CD14-positive monocyte (primary cell): ENCODE measurements at regions not wholly inside any gene's neighbourhood (a gene's known extent, or its start where the extent isn't known, plus 50 kb on each side); places are given as distances from the start of the nearest gene placed in this dataset.

ENCODE experiments used
- DNase-seq, 3 donors: peaks; one replicate each; pipeline ENCODE4 v3.0.0-alpha.2; 2011 to 2022
- H2AFZ ChIP-seq: 2 replicates; pipeline ENCODE4 v1.6.0; 2012; ENCODE audit warnings: mild to moderate bottlenecking, low read depth, low read length, inconsistent platforms; ENCODE audit not compliant: insufficient read depth, poor library complexity, severe bottlenecking
- H3K27ac ChIP-seq, 2 donors: 1 replicate in 1 of 2; 2 replicates in 1 of 2; pipeline ENCODE4 v1.5.1; 2012 to 2013; ENCODE audit warnings: low read length in 2 of 2, control low read depth in 1 of 2, inconsistent platforms in 1 of 2, low read depth in 1 of 2, mild to moderate bottlenecking in 1 of 2
- H3K27me3 ChIP-seq, 2 donors: one replicate each; pipeline versions ENCODE4 v1.6.0 to v1.6.1; 2011 to 2013; ENCODE audit warnings: low read length in 2 of 2; ENCODE audit not compliant: control insufficient read depth in 2 of 2, insufficient read depth in 2 of 2
- H3K36me3 ChIP-seq, 2 donors: replicated peaks in 1 of 2; 1 replicate in 1 of 2; 2 replicates in 1 of 2; pipeline versions ENCODE4 v1.5.1 to v1.6.1; 2012 to 2013; ENCODE audit warnings: low read length in 2 of 2, control low read depth in 1 of 2, inconsistent platforms in 1 of 2, mild to moderate bottlenecking in 1 of 2; ENCODE audit not compliant: insufficient read depth in 2 of 2, control insufficient read depth in 1 of 2
- H3K4me1 ChIP-seq, 2 donors: 1 replicate in 1 of 2; 2 replicates in 1 of 2; pipeline versions ENCODE4 v1.5.1 to v1.6.1; 2012 to 2013; ENCODE audit warnings: low read length in 2 of 2, control low read depth in 1 of 2, inconsistent platforms in 1 of 2, mild to moderate bottlenecking in 1 of 2, moderate library complexity in 1 of 2; ENCODE audit not compliant: insufficient read depth in 2 of 2, control insufficient read depth in 1 of 2
- H3K4me2 ChIP-seq: replicated peaks from 2 replicates; pipeline ENCODE3; 2012; ENCODE audit warnings: low read length, moderate library complexity, mild to moderate bottlenecking; ENCODE audit not compliant: poor library complexity, severe bottlenecking; ENCODE audit errors: extremely low read depth
- H3K4me3 ChIP-seq, 3 experiments: fragments of 200-600 bp in 1 of 3; sonication (generic) in 1 of 3; replicated peaks in 1 of 3; 1 replicate in 2 of 3; 2 replicates in 1 of 3; pipeline ENCODE4 v1.5.1; 2011 to 2013; ENCODE audit warnings: low read length in 3 of 3, mild to moderate bottlenecking in 3 of 3, control low read depth in 2 of 3, low read depth in 2 of 3, inconsistent platforms in 1 of 3, moderate library complexity in 1 of 3
- H3K79me2 ChIP-seq: 2 replicates; pipeline ENCODE4 v1.6.0; 2012; ENCODE audit warnings: mild to moderate bottlenecking, control low read depth, inconsistent platforms, low read length, moderate library complexity; ENCODE audit not compliant: insufficient read depth
- H3K9ac ChIP-seq: 2 replicates; pipeline ENCODE4 v1.6.0; 2017; ENCODE audit warnings: low read length, mild to moderate bottlenecking; ENCODE audit not compliant: insufficient read depth, poor library complexity, severe bottlenecking
- H3K9me3 ChIP-seq, 2 donors: replicated peaks in 1 of 2; 1 replicate in 1 of 2; 2 replicates in 1 of 2; pipeline versions ENCODE4 v1.5.1 to v1.6.1; 2012 to 2013; ENCODE audit warnings: low read length in 2 of 2, control low read depth in 1 of 2; ENCODE audit not compliant: control insufficient read depth in 1 of 2, insufficient read depth in 1 of 2
- H4K20me1 ChIP-seq: 2 replicates; pipeline ENCODE4 v1.6.0; 2012; ENCODE audit warnings: mild to moderate bottlenecking, low read length, control low read depth, moderate library complexity; ENCODE audit not compliant: insufficient read depth
- H3K27ac Mint-ChIP-seq, 7 donors: one replicate each; pipeline ENCODE4 v1.8.0; 2020; ENCODE audit warnings: mild to moderate bottlenecking in 7 of 7, mixed read lengths in 7 of 7, moderate library complexity in 6 of 7, inconsistent platforms in 2 of 7
- H3K27me3 Mint-ChIP-seq, 3 donors: one replicate each; pipeline ENCODE4 v1.8.0; 2021 to 2022; ENCODE audit warnings: low read depth in 3 of 3, mild to moderate bottlenecking in 3 of 3, mixed read lengths in 3 of 3, moderate library complexity in 3 of 3, inconsistent platforms in 1 of 3
- H3K36me3 Mint-ChIP-seq, 2 donors: one replicate each; pipeline ENCODE4 v1.8.0; 2020; ENCODE audit warnings: mixed read lengths in 2 of 2, inconsistent platforms in 1 of 2, mild to moderate bottlenecking in 1 of 2
- H3K4me1 Mint-ChIP-seq: one replicate; pipeline ENCODE4 v1.8.0; 2020; ENCODE audit warnings: mild to moderate bottlenecking, mixed read lengths
- H3K4me3 Mint-ChIP-seq, 2 donors: one replicate each; pipeline ENCODE4 v1.8.0; 2020; ENCODE audit warnings: mild to moderate bottlenecking in 2 of 2, mixed read lengths in 2 of 2, moderate library complexity in 1 of 2
- H3K9me3 Mint-ChIP-seq, 7 donors: one replicate each; pipeline ENCODE4 v1.8.0; 2020 to 2022; ENCODE audit warnings: mixed read lengths in 7 of 7, mild to moderate bottlenecking in 6 of 7, moderate library complexity in 6 of 7, inconsistent platforms in 2 of 7
- WGBS: methylation state at CpG from one replicate; pipeline ENCODE4 v1.1.5; 2013; ENCODE audit warnings: missing lambda C conversion rate; ENCODE audit not compliant: insufficient coverage; 5-methylcytosine and 5-hydroxymethylcytosine counted together
- intact Hi-C, 2 donors: fragments of 100-400 bp; cut with micrococcal nuclease; formaldehyde crosslinking; loops; one replicate each; pipeline versions ENCODE4 v1.15.0 to v1.15.1; 2023
- TF ChIP-seq, protein P1 (sequence below): fragments of 200-600 bp; IDR thresholded peaks from one replicate; pipeline ENCODE4 v1.8.0; 2022; ENCODE audit warnings: antibody characterized with exemption, mild to moderate bottlenecking

DNA sequence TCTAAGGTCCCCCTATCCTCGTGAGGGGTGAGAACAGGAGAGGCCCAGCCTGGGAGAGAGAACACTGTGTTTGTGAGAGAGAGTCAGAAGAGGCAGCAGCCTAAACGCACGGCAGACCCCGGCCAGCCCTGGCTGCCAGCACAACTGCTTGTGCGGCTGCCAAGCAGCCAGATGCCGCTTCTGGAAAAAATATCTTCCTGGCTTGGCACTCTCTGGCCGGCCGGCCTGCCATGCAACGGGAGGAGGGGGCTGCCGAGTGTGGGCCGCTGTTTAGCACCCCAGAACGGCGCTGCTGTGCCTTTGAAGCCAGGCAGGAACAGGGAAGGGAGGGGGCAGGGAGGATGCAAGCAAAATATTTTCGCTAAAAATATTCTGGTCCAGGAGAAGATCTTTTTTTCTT lies 105.0 kb downstream of the FGF18 start:
- intact Hi-C loops: no loop called here
- Mint-ChIP-seq H3K36me3 (no peaks in the 10 kb centered on the region), H3K27me3 (peaks cover under 1 to 4% (median 4%) of the 10 kb centered on the region in 3 donors), H3K9me3 (no peaks in the 10 kb centered on the region), H3K27ac (peak overlapping the region in 1 of 7 donors; percentile 8), H3K4me1 (no peaks in the 10 kb centered on the region), H3K4me3 (no peak overlapping the region)
- H4K20me1 ChIP-seq: no peaks in the 10 kb centered on the region
- 85% methylated on average over 8 of the region's 14 CpGs for WGBS
- H2AFZ ChIP-seq: no peak overlapping the region
- no peaks in the 10 kb centered on the region for H3K27me3 ChIP-seq
- H3K4me1 ChIP-seq: no peaks in the 10 kb centered on the region
- no peak overlapping the region for H3K27ac ChIP-seq
- DNase-seq: no peak
- H3K9ac ChIP-seq: no peak overlapping the region
- H3K9me3 ChIP-seq: no peaks in the 10 kb centered on the region
- H3K79me2 ChIP-seq: no peaks in the 10 kb centered on the region
- H3K4me2 ChIP-seq: no peak overlapping the region
- H3K4me3 ChIP-seq: no peak overlapping the region
- TF ChIP-seq, protein P1, sequence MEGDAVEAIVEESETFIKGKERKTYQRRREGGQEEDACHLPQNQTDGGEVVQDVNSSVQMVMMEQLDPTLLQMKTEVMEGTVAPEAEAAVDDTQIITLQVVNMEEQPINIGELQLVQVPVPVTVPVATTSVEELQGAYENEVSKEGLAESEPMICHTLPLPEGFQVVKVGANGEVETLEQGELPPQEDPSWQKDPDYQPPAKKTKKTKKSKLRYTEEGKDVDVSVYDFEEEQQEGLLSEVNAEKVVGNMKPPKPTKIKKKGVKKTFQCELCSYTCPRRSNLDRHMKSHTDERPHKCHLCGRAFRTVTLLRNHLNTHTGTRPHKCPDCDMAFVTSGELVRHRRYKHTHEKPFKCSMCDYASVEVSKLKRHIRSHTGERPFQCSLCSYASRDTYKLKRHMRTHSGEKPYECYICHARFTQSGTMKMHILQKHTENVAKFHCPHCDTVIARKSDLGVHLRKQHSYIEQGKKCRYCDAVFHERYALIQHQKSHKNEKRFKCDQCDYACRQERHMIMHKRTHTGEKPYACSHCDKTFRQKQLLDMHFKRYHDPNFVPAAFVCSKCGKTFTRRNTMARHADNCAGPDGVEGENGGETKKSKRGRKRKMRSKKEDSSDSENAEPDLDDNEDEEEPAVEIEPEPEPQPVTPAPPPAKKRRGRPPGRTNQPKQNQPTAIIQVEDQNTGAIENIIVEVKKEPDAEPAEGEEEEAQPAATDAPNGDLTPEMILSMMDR: no peak
- H3K36me3 ChIP-seq: no peaks in the 10 kb centered on the region

DNA sequence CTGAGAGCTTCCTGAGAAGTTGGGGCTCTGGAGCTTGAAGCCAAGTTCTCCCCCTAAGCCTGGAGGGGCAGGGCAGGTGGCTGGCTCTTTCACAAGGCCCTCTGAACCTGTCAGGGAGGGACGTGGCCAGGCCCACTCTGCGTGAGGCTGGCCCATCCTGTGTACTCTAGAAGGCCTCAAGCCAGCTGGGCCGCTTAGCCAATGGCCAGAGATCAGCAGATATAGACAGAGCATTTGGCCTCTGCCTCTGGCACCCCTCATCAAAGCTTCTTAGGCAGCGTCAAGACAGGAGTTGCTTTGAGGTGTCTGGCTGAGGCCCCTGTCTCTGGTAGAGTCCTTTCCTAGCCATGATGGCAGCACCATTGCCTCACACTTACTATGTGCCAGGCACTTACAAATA lies 105.6 kb downstream of the FGF18 start:
- H3K4me3 Mint-ChIP-seq: no peak overlapping the region

More for the DNA sequence above, 105.6 kb downstream of the FGF18 start:
- Histone ChIP-seq H3K9ac (no peak overlapping the region), H3K4me2 (no peak overlapping the region), H3K79me2 (no peaks in the 10 kb centered on the region), H2AFZ (no peak overlapping the region), H3K4me3 (no peak overlapping the region), H3K36me3 (no peaks in the 10 kb centered on the region), H3K27ac (no peak overlapping the region), H3K27me3 (no peaks in the 10 kb centered on the region), H3K4me1 (no peaks in the 10 kb centered on the region), H4K20me1 (no peaks in the 10 kb centered on the region), H3K9me3 (no peaks in the 10 kb centered on the region)
- WGBS: 100% methylated on average over 1 of the region's 4 CpGs
- Mint-ChIP-seq H3K4me1 (no peaks in the 10 kb centered on the region), H3K27me3 (peaks cover 1 to 4% (median 4%) of the 10 kb centered on the region in 3 donors), H3K36me3 (no peaks in the 10 kb centered on the region), H3K9me3 (no peaks in the 10 kb centered on the region), H3K27ac (no peak overlapping the region)
- no peak for DNase-seq
- TF ChIP-seq, protein P1: no peak
- intact Hi-C loops: no loop called here
